ENCODE measurements at regions not wholly inside any gene's neighbourhood (a gene's known extent, or its start where the extent isn't known, plus 50 kb on each side); places are given as distances from the start of the nearest gene placed in this dataset.

- Histone ChIP-seq H3K4me1 (peaks cover 0 to 9% (median 0%) of the 10 kb centered on the region in 10 experiments; a peak in 2 of 20 replicates), H3K9me3 (replicated peaks in 1 of 11) (peaks cover 0 to 4% (median 3%) of the 10 kb centered on the region in 11 experiments; a peak in 10 of 22 replicates), H3K4me2 (no peak overlapping the region), H3K36me3 (no peaks in the 10 kb centered on the region), H4K20me1 (no peaks in the 10 kb centered on the region), H3K9ac (no peak overlapping the region), H3K27me3 (no peaks in the 10 kb centered on the region), H3K27ac (no peak overlapping the region), H3K4me3 (no peak overlapping the region)
- TF ChIP-seq Cebpa-rat (IDR thresholded peaks at IDR 0.05) = no peak
Measured at GRCh38 chr12:115619889-115620288, 657.6 kb downstream of the MED13L start.

GRCh38 chr12:115619061-115619460, 658.4 kb downstream of the MED13L start:
- H3K4me1 ChIP-seq = peaks cover 0 to 9% (median 0%) of the 10 kb centered on the region in 10 experiments; a peak in 2 of 20 replicates
- H3K27me3 ChIP-seq = no peaks in the 10 kb centered on the region
- no peak overlapping the region for H3K9ac ChIP-seq
- H4K20me1 ChIP-seq = no peaks in the 10 kb centered on the region
- TF ChIP-seq Cebpa-rat (IDR thresholded peaks at IDR 0.05) = no peak
- H3K27ac ChIP-seq = no peak overlapping the region
- H3K36me3 ChIP-seq = no peaks in the 10 kb centered on the region
- no peak overlapping the region for H3K4me3 ChIP-seq
- H3K9me3 ChIP-seq (replicated peaks in 1 of 11) = no peaks in the 10 kb centered on the region
- no peak overlapping the region for H3K4me2 ChIP-seq

GRCh38 chr12:115618105-115618504, 659.4 kb downstream of the MED13L start:
- H3K4me3 ChIP-seq = no peak overlapping the region

GRCh38 chr12:115617391-115617790, 660.1 kb downstream of the MED13L start:
- Histone ChIP-seq H3K27me3 (no peaks in the 10 kb centered on the region), H4K20me1 (no peaks in the 10 kb centered on the region), H3K27ac (no peak overlapping the region), H3K9me3 (replicated peaks in 1 of 11) (no peaks in the 10 kb centered on the region), H3K9ac (no peak overlapping the region), H3K4me1 (peaks cover 0 to 9% (median 0%) of the 10 kb centered on the region in 10 experiments; a peak in 2 of 20 replicates), H3K4me3 (no peak overlapping the region), H3K36me3 (no peaks in the 10 kb centered on the region), H3K4me2 (no peak overlapping the region)
- TF ChIP-seq Cebpa-rat (IDR thresholded peaks at IDR 0.05) = no peak

More at GRCh38 chr12:115618105-115618504, 659.4 kb downstream of the MED13L start:
- Histone ChIP-seq H3K4me1 (peaks cover 0 to 9% (median 0%) of the 10 kb centered on the region in 10 experiments; a peak in 2 of 20 replicates), H3K9ac (no peak overlapping the region), H4K20me1 (no peaks in the 10 kb centered on the region), H3K27me3 (no peaks in the 10 kb centered on the region), H3K4me2 (no peak overlapping the region), H3K9me3 (replicated peaks in 1 of 11) (no peaks in the 10 kb centered on the region), H3K27ac (no peak overlapping the region), H3K36me3 (no peaks in the 10 kb centered on the region)
- TF ChIP-seq Cebpa-rat (IDR thresholded peaks at IDR 0.05) = no peak

GRCh38 chr12:115611477-115611876, 666.0 kb downstream of the MED13L start:
- Histone ChIP-seq H3K27me3 (no peaks in the 10 kb centered on the region), H3K4me3 (no peak overlapping the region), H3K9ac (no peak overlapping the region), H3K27ac (no peak overlapping the region), H3K4me2 (no peak overlapping the region), H3K9me3 (replicated peaks in 1 of 11) (no peaks in the 10 kb centered on the region), H4K20me1 (no peaks in the 10 kb centered on the region), H3K4me1 (peaks cover 0 to 5% (median 0%) of the 10 kb centered on the region in 10 experiments; a peak in 2 of 20 replicates), H3K36me3 (no peaks in the 10 kb centered on the region)
- no peak for TF ChIP-seq Cebpa-rat (IDR thresholded peaks at IDR 0.05)

- Histone ChIP-seq H3K9me3 (replicated peaks in 1 of 11) (no peaks in the 10 kb centered on the region), H3K36me3 (no peaks in the 10 kb centered on the region), H3K9ac (no peak overlapping the region), H3K27ac (no peak overlapping the region), H4K20me1 (no peaks in the 10 kb centered on the region), H3K4me3 (no peak overlapping the region), H3K4me2 (no peak overlapping the region), H3K4me1 (peaks cover 0 to 5% (median 0%) of the 10 kb centered on the region in 10 experiments; a peak in 2 of 20 replicates), H3K27me3 (no peaks in the 10 kb centered on the region)
- TF ChIP-seq Cebpa-rat (IDR thresholded peaks at IDR 0.05) = 0 out of 22 replicates have a peak, but pooled peaks of 1 of the 11 experiments have one; percentile 23
Measured at GRCh38 chr12:115609347-115609746, 668.1 kb downstream of the MED13L start.

GRCh38 chr12:115606040-115606439, 671.5 kb downstream of the MED13L start:
- Histone ChIP-seq H3K27ac (no peak overlapping the region), H3K4me1 (peaks cover 0 to 5% (median 0%) of the 10 kb centered on the region in 10 experiments; a peak in 2 of 20 replicates), H3K4me2 (no peak overlapping the region), H3K9ac (no peak overlapping the region), H3K36me3 (no peaks in the 10 kb centered on the region), H3K27me3 (no peaks in the 10 kb centered on the region), H3K9me3 (replicated peaks in 1 of 11) (no peaks in the 10 kb centered on the region), H3K4me3 (no peak overlapping the region), H4K20me1 (no peaks in the 10 kb centered on the region)
- no peak for TF ChIP-seq Cebpa-rat (IDR thresholded peaks at IDR 0.05)

- Histone ChIP-seq H3K4me3 (no peak overlapping the region), H3K4me1 (peaks cover 0 to 6% (median 0%) of the 10 kb centered on the region in 10 experiments; a peak in 3 of 20 replicates), H3K27me3 (no peaks in the 10 kb centered on the region), H3K9ac (no peak overlapping the region), H3K9me3 (replicated peaks in 1 of 11) (no peaks in the 10 kb centered on the region), H3K36me3 (no peaks in the 10 kb centered on the region), H3K27ac (no peak overlapping the region), H4K20me1 (no peaks in the 10 kb centered on the region), H3K4me2 (no peak overlapping the region)
- TF ChIP-seq Cebpa-rat (IDR thresholded peaks at IDR 0.05) = no peak
Measured at GRCh38 chr12:115598871-115599811, 678.4 kb downstream of the MED13L start.

- H4K20me1 ChIP-seq = no peaks in the 10 kb centered on the region
- H3K4me2 ChIP-seq = no peak overlapping the region
- H3K27ac ChIP-seq = no peak overlapping the region
- H3K4me1 ChIP-seq = peaks cover 0 to 6% (median 0%) of the 10 kb centered on the region in 10 experiments; a peak in 3 of 20 replicates
- TF ChIP-seq Cebpa-rat (IDR thresholded peaks at IDR 0.05) = no peak
- H3K36me3 ChIP-seq = no peaks in the 10 kb centered on the region
- H3K27me3 ChIP-seq = no peaks in the 10 kb centered on the region
- no peak overlapping the region for H3K9ac ChIP-seq
- H3K4me3 ChIP-seq = no peak overlapping the region
- H3K9me3 ChIP-seq (replicated peaks in 1 of 11) = no peaks in the 10 kb centered on the region
Measured at GRCh38 chr12:115597157-115597712, 680.3 kb downstream of the MED13L start.

Data from BLaER1 treated with 17β-estradiol and CSF1 and Interleukin-3, amounts not matched to agents 10 nM and 100 nM (cell line).